Panc1 (cell line): ENCODE measurements at regions not wholly inside any gene's neighbourhood (a gene's known extent, or its start where the extent isn't known, plus 50 kb on each side); places are given as distances from the start of the nearest gene placed in this dataset.

Experiments
- CTCF ChIP-seq: fragments of 450-650 bp; IDR thresholded peaks from 2 replicates; pipeline ENCODE4 v1.5.1; 2017; ENCODE audit warnings: mild to moderate bottlenecking
- POLR2AphosphoS5 ChIP-seq: IDR thresholded peaks from 2 replicates; pipeline ENCODE4 v1.6.1; 2012; ENCODE audit warnings: mild to moderate bottlenecking, low read depth, low read length, moderate library complexity
- REST ChIP-seq, 2 experiments: IDR thresholded peaks; 2 replicates each; pipeline ENCODE4 v1.6.1; 2011 to 2012; ENCODE audit warnings: low read depth in 2 of 2, control low read depth in 1 of 2, low read length in 1 of 2, mild to moderate bottlenecking in 1 of 2, moderate library complexity in 1 of 2; ENCODE audit not compliant: insufficient read depth in 1 of 2

GRCh38 chr14:61618448-61618847 is 76.9 kb upstream of the HIF1A start:
- no peak for TF ChIP-seq CTCF
- no peak for TF ChIP-seq REST (IDR thresholded peaks at IDR 0.05; ENCODE audit: insufficient read depth in 1 of 2, low read depth in 2 of 2, low read length in 1 of 2)
- TF ChIP-seq POLR2AphosphoS5 = no peak
